IMR-90 (cell line): ENCODE measurements at regions not wholly inside any gene's neighbourhood (a gene's known extent, or its start where the extent isn't known, plus 50 kb on each side); places are given as distances from the start of the nearest gene placed in this dataset.

Experiments
- ATAC-seq: fragments of 200-7000 bp; cut with Tn5 transposase; 2 replicates; pipeline ENCODE4 v1.9.1; 2020; ENCODE audit warnings: low read depth, mild to moderate bottlenecking, moderate library complexity
- BruUV-seq: library from RNA; stranded (reverse); fragments of 400-500 nt; replicated peaks from 2 replicates; lab custom pipeline; 2021; lab: Mats Ljungman, UMichigan
- CTCF ChIA-PET: fragments of 300-600 bp; formaldehyde crosslinking; extraction: SDS; loops from one replicate; lab custom pipeline; 2021; ENCODE audit warnings: antibody characterized with exemption; lab: Yijun Ruan, JAX
- POLR2A ChIA-PET: fragments of 300-600 bp; sonication (Branson Sonifier 250); formaldehyde crosslinking; loops from one replicate; lab custom pipeline; 2022; ENCODE audit warnings: antibody characterized with exemption; ENCODE audit not compliant: unreplicated experiment; lab: Charles Lee
- DNase-seq: peaks from one replicate; pipeline ENCODE4 v3.0.0; 2013
- H2AFZ ChIP-seq: replicated peaks from 2 replicates; pipeline ENCODE3; 2013; ENCODE audit warnings: low read length, mild to moderate bottlenecking; ENCODE audit not compliant: poor library complexity
- H2AK5ac ChIP-seq: 2 replicates; pipeline ENCODE4 v1.6.1; 2013; ENCODE audit warnings: low read depth, low read length, inconsistent platforms
- H2AK9ac ChIP-seq: replicated peaks from 2 replicates; pipeline ENCODE3; 2013; ENCODE audit warnings: mild to moderate bottlenecking, low read depth, low read length, moderate library complexity; ENCODE audit not compliant: poor library complexity
- H2BK120ac ChIP-seq: 2 replicates; pipeline ENCODE4 v1.6.1; 2013; ENCODE audit warnings: low read depth, low read length, inconsistent platforms
- H2BK15ac ChIP-seq: 3 replicates; pipeline ENCODE4 v1.6.1; 2013; ENCODE audit warnings: low read depth, low read length, inconsistent platforms
- H2BK20ac ChIP-seq: 2 replicates; pipeline ENCODE4 v1.6.1; 2013; ENCODE audit warnings: low read depth, mild to moderate bottlenecking, inconsistent platforms, low read length, moderate library complexity
- H2BK5ac ChIP-seq: 2 replicates; pipeline ENCODE4 v1.6.1; 2013; ENCODE audit warnings: mild to moderate bottlenecking, low read depth, low read length, inconsistent platforms; ENCODE audit not compliant: poor library complexity, severe bottlenecking
- H3K14ac ChIP-seq: replicated peaks from 2 replicates; pipeline ENCODE4 v1.6.1; 2013; ENCODE audit warnings: low read depth, low read length, inconsistent platforms
- H3K18ac ChIP-seq: 2 replicates; pipeline ENCODE4 v1.6.1; 2013; ENCODE audit warnings: low read depth, low read length, control low read depth
- H3K23ac ChIP-seq: 2 replicates; pipeline ENCODE4 v1.6.1; 2013; ENCODE audit warnings: low read depth, low read length, inconsistent platforms
- H3K27ac ChIP-seq: 2 replicates; pipeline ENCODE4 v1.5.1; 2013; ENCODE audit warnings: mild to moderate bottlenecking, control low read depth, low read length; ENCODE audit not compliant: insufficient read depth
- H3K27me3 ChIP-seq: 2 replicates; pipeline ENCODE4 v1.6.1; 2013; ENCODE audit warnings: low read length; ENCODE audit not compliant: control insufficient read depth, insufficient read depth
- H3K36me3 ChIP-seq: 2 replicates; pipeline ENCODE4 v1.6.1; 2013; ENCODE audit warnings: low read length, mixed read lengths; ENCODE audit not compliant: control insufficient read depth, insufficient read depth
- H3K4ac ChIP-seq: 2 replicates; pipeline ENCODE4 v1.6.1; 2013; ENCODE audit warnings: low read depth, low read length, inconsistent platforms
- H3K4me1 ChIP-seq: 2 replicates; pipeline ENCODE4 v1.6.1; 2013; ENCODE audit warnings: low read length, mixed read lengths; ENCODE audit not compliant: control insufficient read depth, insufficient read depth
- H3K4me2 ChIP-seq: 2 replicates; pipeline ENCODE4 v1.6.1; 2013; ENCODE audit warnings: low read depth, mild to moderate bottlenecking, control low read depth, low read length, moderate library complexity
- H3K4me3 ChIP-seq: 2 replicates; pipeline ENCODE4 v1.5.1; 2013; ENCODE audit warnings: low read depth, mild to moderate bottlenecking, control low read depth, low read length, moderate library complexity; ENCODE audit not compliant: insufficient read depth
- H3K56ac ChIP-seq: 2 replicates; pipeline ENCODE4 v1.6.1; 2013; ENCODE audit warnings: low read length, inconsistent platforms; ENCODE audit not compliant: insufficient read depth; ENCODE audit errors: extremely low read depth
- H3K79me1 ChIP-seq, 2 experiments: 2 replicates each; pipeline ENCODE4 v1.6.1; 2013; ENCODE audit warnings: low read length in 2 of 2, inconsistent platforms in 1 of 2, low read depth in 1 of 2
- H3K9ac ChIP-seq: 2 replicates; pipeline ENCODE4 v1.6.1; 2013; ENCODE audit warnings: low read depth, low read length, control low read depth
- H3K9me1 ChIP-seq: 2 replicates; pipeline ENCODE4 v1.6.1; 2013; ENCODE audit warnings: low read length, inconsistent platforms; ENCODE audit not compliant: insufficient read depth
- H3K9me3 ChIP-seq: 2 replicates; pipeline ENCODE4 v1.6.1; 2013; ENCODE audit warnings: low read length; ENCODE audit not compliant: control insufficient read depth, insufficient read depth
- H4K20me1 ChIP-seq: 2 replicates; pipeline ENCODE4 v1.6.1; 2013; ENCODE audit warnings: low read length, inconsistent platforms; ENCODE audit not compliant: insufficient read depth
- H4K5ac ChIP-seq: 2 replicates; pipeline ENCODE4 v1.6.1; 2013; ENCODE audit warnings: mild to moderate bottlenecking, low read depth, low read length, control low read depth
- H4K8ac ChIP-seq, 2 experiments: 2 replicates each; pipeline ENCODE4 v1.6.1; 2013; ENCODE audit warnings: low read depth in 2 of 2, low read length in 2 of 2, control low read depth in 1 of 2, inconsistent platforms in 1 of 2
- H4K91ac ChIP-seq: 2 replicates; pipeline ENCODE4 v1.6.1; 2013; ENCODE audit warnings: low read depth, low read length, inconsistent platforms; ENCODE audit not compliant: insufficient read depth
- BHLHE40 ChIP-seq: fragments of 150-350 bp; IDR thresholded peaks from 2 replicates; pipeline ENCODE4 v1.6.1; 2016; ENCODE audit warnings: mild to moderate bottlenecking, low read depth, low read length
- CEBPB ChIP-seq: IDR thresholded peaks from 2 replicates; pipeline ENCODE4 v1.6.1; 2012; ENCODE audit warnings: low read depth, low read length, improper control_type of control experiment
- CHD1 ChIP-seq: IDR thresholded peaks from 2 replicates; pipeline ENCODE4 v1.6.1; 2012; ENCODE audit warnings: low read depth, low read length, improper control_type of control experiment
- FOS ChIP-seq: fragments of 150-350 bp; IDR thresholded peaks from 2 replicates; pipeline ENCODE4 v1.6.1; 2016; ENCODE audit warnings: low read depth, low read length
- MAFK ChIP-seq: IDR thresholded peaks from 2 replicates; pipeline ENCODE4 v1.6.1; 2012; ENCODE audit warnings: low read depth, low read length, improper control_type of control experiment
- MAZ ChIP-seq: IDR thresholded peaks from 2 replicates; pipeline ENCODE4 v1.6.1; 2012; ENCODE audit warnings: low read depth, mild to moderate bottlenecking, low read length, improper control_type of control experiment, moderate library complexity, borderline replicate concordance
- MXI1 ChIP-seq: IDR thresholded peaks from 2 replicates; pipeline ENCODE4 v1.6.1; 2012; ENCODE audit warnings: low read depth, mild to moderate bottlenecking, low read length, moderate library complexity, borderline replicate concordance
- NFE2L2 ChIP-seq: fragments of 150-350 bp; IDR thresholded peaks from 2 replicates; pipeline ENCODE4 v1.6.1; 2016; ENCODE audit warnings: low read depth, mild to moderate bottlenecking, low read length
- POLR2A ChIP-seq: IDR thresholded peaks from 2 replicates; pipeline ENCODE4 v1.6.1; 2012; ENCODE audit warnings: mild to moderate bottlenecking, low read depth, low read length
- RAD21 ChIP-seq: IDR thresholded peaks from 2 replicates; pipeline ENCODE4 v1.6.1; 2012; ENCODE audit warnings: low read length, improper control_type of control experiment
- RCOR1 ChIP-seq: IDR thresholded peaks from 2 replicates; pipeline ENCODE4 v1.6.1; 2012; ENCODE audit warnings: mild to moderate bottlenecking, low read length, improper control_type of control experiment; ENCODE audit not compliant: insufficient replicate concordance
- RFX5 ChIP-seq: IDR thresholded peaks from 2 replicates; pipeline ENCODE4 v1.8.0; 2012; ENCODE audit warnings: low read depth, mild to moderate bottlenecking, low read length, moderate library complexity
- SMC3 ChIP-seq: fragments of 150-350 bp; IDR thresholded peaks from 2 replicates; pipeline ENCODE4 v1.6.1; 2016; ENCODE audit warnings: low read depth, mild to moderate bottlenecking, antibody characterized with exemption, low read length, moderate library complexity
- USF2 ChIP-seq: fragments of 150-350 bp; IDR thresholded peaks from 2 replicates; pipeline ENCODE4 v1.6.1; 2017; ENCODE audit warnings: mild to moderate bottlenecking, antibody characterized with exemption, low read length, low read depth
- WGBS, 2 experiments: methylation state at CpG; one replicate each; pipeline versions ENCODE4 v1.1.5 to v1.1.7; 2013; ENCODE audit warnings: missing lambda C conversion rate in 2 of 2; ENCODE audit not compliant: insufficient read length in 1 of 2; ENCODE audit errors: extremely low coverage in 2 of 2; 5-methylcytosine and 5-hydroxymethylcytosine counted together
- dilution Hi-C: fragments of 300-500 bp; cut with HindIII; formaldehyde crosslinking; loops from one replicate; pipeline ENCODE4 v1.14.3; 2018; ENCODE audit warnings: low sequenced_read_pairs; ENCODE audit not compliant: unreplicated experiment
- in situ Hi-C: fragments of 300-500 bp; cut with MboI; formaldehyde crosslinking; loops from 3 replicates; pipeline ENCODE4 v1.14.3; 2019; ENCODE audit warnings: low sequenced_read_pairs, inconsistent platforms, mixed read lengths
- intact Hi-C: fragments of 100-400 bp; cut with micrococcal nuclease; formaldehyde crosslinking; loops from 2 replicates; pipeline ENCODE4 v1.10.0; 2022
- TF ChIP-seq, protein P1 (sequence below): conservative IDR thresholded peaks from 2 replicates; pipeline ENCODE4 v1.5.1; 2012; ENCODE audit warnings: mild to moderate bottlenecking, low read depth, low read length, improper control_type of control experiment
- TF ChIP-seq, protein P2 (sequence below): fragments of 150-350 bp; IDR thresholded peaks from 2 replicates; pipeline ENCODE4 v1.6.1; 2016; ENCODE audit warnings: low read depth, mild to moderate bottlenecking, low read length, moderate library complexity, borderline replicate concordance

DNA sequence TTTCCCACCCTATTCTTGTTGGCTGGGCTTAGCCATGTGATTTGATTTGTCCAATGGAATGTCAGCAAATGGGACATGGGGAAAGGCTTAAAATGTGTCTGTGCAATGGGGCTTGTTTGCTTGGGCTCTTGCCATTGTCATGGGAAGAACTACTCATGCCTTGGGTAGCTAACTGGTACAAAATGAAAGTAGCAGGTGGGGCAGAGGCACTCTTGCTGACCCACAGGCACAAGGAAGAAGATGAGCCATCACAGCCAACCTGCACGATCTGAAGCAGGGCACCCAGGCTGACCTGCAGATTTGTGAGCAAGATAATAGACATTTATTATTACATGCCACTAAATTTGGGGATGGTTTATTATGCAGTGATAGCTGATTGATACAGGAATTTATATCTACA is 305.9 kb upstream of the CAMK1G start:
- Histone ChIP-seq H2BK120ac (no peak overlapping the region), H3K56ac (no peak overlapping the region), H4K91ac (no peak overlapping the region), H3K9me1 (no peaks in the 10 kb centered on the region), H2BK15ac (no peak overlapping the region), H3K9me3 (no peaks in the 10 kb centered on the region), H3K4me2 (no peak overlapping the region), H3K27me3 (no peaks in the 10 kb centered on the region), H3K79me1 (no peaks in the 10 kb centered on the region), H4K5ac (no peak overlapping the region), H3K4me1 (no peaks in the 10 kb centered on the region), H3K36me3 (no peaks in the 10 kb centered on the region), H2BK5ac (no peak overlapping the region), H2AK5ac (no peak overlapping the region), H4K8ac (no peak overlapping the region), H2AFZ (no peak overlapping the region), H3K23ac (no peak overlapping the region), H3K27ac (no peak overlapping the region), H3K4ac (no peak overlapping the region), H2AK9ac (no peak overlapping the region), H3K18ac (no peak overlapping the region), H3K9ac (no peak overlapping the region), H2BK20ac (no peak overlapping the region), H3K4me3 (no peak overlapping the region), H4K20me1 (no peaks in the 10 kb centered on the region), H3K14ac (no peak overlapping the region)
- dilution Hi-C loops, result no loop called here
- in situ Hi-C loops, result no loop called here
- WGBS, 2 experiments, result no CpG with 5 or more reads among the region's 1 CpG
- intact Hi-C loops, result loop anchor here (10.0 kb wide), 1 partner anchor 57 kb away; no protein-coding TSS in a partner anchor
- TF ChIP-seq, protein P1, sequence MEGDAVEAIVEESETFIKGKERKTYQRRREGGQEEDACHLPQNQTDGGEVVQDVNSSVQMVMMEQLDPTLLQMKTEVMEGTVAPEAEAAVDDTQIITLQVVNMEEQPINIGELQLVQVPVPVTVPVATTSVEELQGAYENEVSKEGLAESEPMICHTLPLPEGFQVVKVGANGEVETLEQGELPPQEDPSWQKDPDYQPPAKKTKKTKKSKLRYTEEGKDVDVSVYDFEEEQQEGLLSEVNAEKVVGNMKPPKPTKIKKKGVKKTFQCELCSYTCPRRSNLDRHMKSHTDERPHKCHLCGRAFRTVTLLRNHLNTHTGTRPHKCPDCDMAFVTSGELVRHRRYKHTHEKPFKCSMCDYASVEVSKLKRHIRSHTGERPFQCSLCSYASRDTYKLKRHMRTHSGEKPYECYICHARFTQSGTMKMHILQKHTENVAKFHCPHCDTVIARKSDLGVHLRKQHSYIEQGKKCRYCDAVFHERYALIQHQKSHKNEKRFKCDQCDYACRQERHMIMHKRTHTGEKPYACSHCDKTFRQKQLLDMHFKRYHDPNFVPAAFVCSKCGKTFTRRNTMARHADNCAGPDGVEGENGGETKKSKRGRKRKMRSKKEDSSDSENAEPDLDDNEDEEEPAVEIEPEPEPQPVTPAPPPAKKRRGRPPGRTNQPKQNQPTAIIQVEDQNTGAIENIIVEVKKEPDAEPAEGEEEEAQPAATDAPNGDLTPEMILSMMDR, result no peak
- no peak for TF ChIP-seq POLR2A
- TF ChIP-seq CHD1, result no peak
- no peak for TF ChIP-seq MXI1
- TF ChIP-seq RFX5, result no peak
- no peak for TF ChIP-seq NFE2L2
- TF ChIP-seq MAZ, result no peak
- no peak for TF ChIP-seq RCOR1
- TF ChIP-seq RAD21, result no peak
- TF ChIP-seq FOS, result no peak
- no peak for TF ChIP-seq CEBPB
- TF ChIP-seq, protein P2, sequence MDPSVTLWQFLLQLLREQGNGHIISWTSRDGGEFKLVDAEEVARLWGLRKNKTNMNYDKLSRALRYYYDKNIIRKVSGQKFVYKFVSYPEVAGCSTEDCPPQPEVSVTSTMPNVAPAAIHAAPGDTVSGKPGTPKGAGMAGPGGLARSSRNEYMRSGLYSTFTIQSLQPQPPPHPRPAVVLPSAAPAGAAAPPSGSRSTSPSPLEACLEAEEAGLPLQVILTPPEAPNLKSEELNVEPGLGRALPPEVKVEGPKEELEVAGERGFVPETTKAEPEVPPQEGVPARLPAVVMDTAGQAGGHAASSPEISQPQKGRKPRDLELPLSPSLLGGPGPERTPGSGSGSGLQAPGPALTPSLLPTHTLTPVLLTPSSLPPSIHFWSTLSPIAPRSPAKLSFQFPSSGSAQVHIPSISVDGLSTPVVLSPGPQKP, result no peak
- TF ChIP-seq MAFK, result no peak
- no peak for TF ChIP-seq USF2
- TF ChIP-seq BHLHE40, result no peak
- TF ChIP-seq SMC3, result no peak
- no peak for DNase-seq
- no peak for ATAC-seq
- ChIA-PET POLR2A (no interaction called here), CTCF (interaction anchor here (1.0 to 1.1 kb wide), 2 partner anchors 29 to 57 kb away, joined by 3 read pairs; no protein-coding TSS in a partner anchor)
- BruUV-seq, result no TSS peak
